ENCODE measurements at regions not wholly inside any gene's neighbourhood (a gene's known extent, or its start where the extent isn't known, plus 50 kb on each side); places are given as distances from the start of the nearest gene placed in this dataset.

- no peak for DNase-seq (ENCODE audit: low spot score)
- Histone ChIP-seq H3K4me1 (ENCODE audit: control insufficient read depth in 4 of 4, insufficient read depth in 4 of 4, low read length in 3 of 4) (no peaks in the 10 kb centered on the region), H3K27ac (ENCODE audit: low read depth in 1 of 2, low read length in 2 of 2) (no peak overlapping the region), H3K9ac (ENCODE audit: low read depth in 1 of 2, low read length in 2 of 2) (no peak overlapping the region), H3K27me3 (ENCODE audit: control insufficient read depth in 4 of 4, insufficient read depth in 4 of 4, low read length in 3 of 4) (peaks cover 0 to 2% (median 0%) of the 10 kb centered on the region in 4 donors), H3K36me3 (ENCODE audit: control insufficient read depth in 4 of 4, insufficient read depth in 3 of 4, low read depth in 1 of 4, low read length in 3 of 4) (no peaks in the 10 kb centered on the region), H3K9me3 (ENCODE audit: control insufficient read depth in 4 of 4, low read length in 3 of 4) (peaks cover 0 to 2% (median under 1%) of the 10 kb centered on the region in 4 donors), H3K4me3 (ENCODE audit: low read depth in 1 of 3, low read length in 3 of 3) (no peak overlapping the region)
- TF ChIP-seq NR2F2 (IDR thresholded peaks at IDR 0.05) (no peak), GABPA (IDR thresholded peaks at IDR 0.05 in 1 of 2, conservative IDR thresholded peaks at IDR 0.05 in 1 of 2) (no peak), SP1 (IDR thresholded peaks at IDR 0.05) (no peak), MAX (IDR thresholded peaks at IDR 0.05) (no peak), TAF1 (conservative IDR thresholded peaks at IDR 0.05) (no peak), FOXA1 (IDR thresholded peaks at IDR 0.05) (no peak), RXRA (IDR thresholded peaks at IDR 0.05) (no peak), JUND (IDR thresholded peaks at IDR 0.05) (no peak)
- WGBS: 85% methylated on average over 2 of the region's 2 CpGs
Measured at GRCh38 chr7:67947191-67947590, 950.6 kb downstream of the TYW1 start.

- H3K4me1 ChIP-seq (ENCODE audit: control insufficient read depth in 4 of 4, insufficient read depth in 4 of 4, low read length in 3 of 4): no peaks in the 10 kb centered on the region
- peaks cover 0 to 2% (median 0%) of the 10 kb centered on the region in 4 donors for H3K27me3 ChIP-seq (ENCODE audit: control insufficient read depth in 4 of 4, insufficient read depth in 4 of 4, low read length in 3 of 4)
- peaks cover 0 to 2% (median under 1%) of the 10 kb centered on the region in 4 donors for H3K9me3 ChIP-seq (ENCODE audit: control insufficient read depth in 4 of 4, low read length in 3 of 4)
- H3K36me3 ChIP-seq (ENCODE audit: control insufficient read depth in 4 of 4, insufficient read depth in 3 of 4, low read depth in 1 of 4, low read length in 3 of 4): no peaks in the 10 kb centered on the region
- no peak for DNase-seq (ENCODE audit: low spot score)
- H3K9ac ChIP-seq (ENCODE audit: low read depth in 1 of 2, low read length in 2 of 2): no peak overlapping the region
- H3K27ac ChIP-seq (ENCODE audit: low read depth in 1 of 2, low read length in 2 of 2): no peak overlapping the region
- no peak overlapping the region for H3K4me3 ChIP-seq (ENCODE audit: low read depth in 1 of 3, low read length in 3 of 3)
- WGBS: 89% methylated on average over 5 of the region's 5 CpGs
- TF ChIP-seq GABPA (IDR thresholded peaks at IDR 0.05 in 1 of 2, conservative IDR thresholded peaks at IDR 0.05 in 1 of 2) (no peak), ZBTB33 (IDR thresholded peaks at IDR 0.05) (no peak), HNF4A (conservative IDR thresholded peaks at IDR 0.05) (no peak), FOXA1 (IDR thresholded peaks at IDR 0.05) (no peak), RXRA (IDR thresholded peaks at IDR 0.05) (no peak)
Measured at GRCh38 chr7:67947646-67948045, 951.0 kb downstream of the TYW1 start.

- 67% methylated on average over 7 of the region's 7 CpGs for WGBS
- no peak for TF ChIP-seq FOXA2 (IDR thresholded peaks at IDR 0.05)
- TF ChIP-seq HNF4A (conservative IDR thresholded peaks at IDR 0.05): no peak
- TF ChIP-seq EGR1 (IDR thresholded peaks at IDR 0.05; ENCODE audit: low read depth in 2 of 2): no peak
- no peak for TF ChIP-seq JUND (IDR thresholded peaks at IDR 0.05)
- no peak for TF ChIP-seq HNF4G (IDR thresholded peaks at IDR 0.05)
- TF ChIP-seq GABPA (IDR thresholded peaks at IDR 0.05 in 1 of 2, conservative IDR thresholded peaks at IDR 0.05 in 1 of 2): no peak
- TF ChIP-seq RXRA (IDR thresholded peaks at IDR 0.05): no peak
- TF ChIP-seq TAF1 (conservative IDR thresholded peaks at IDR 0.05): no peak
- no peak for TF ChIP-seq FOXA1 (IDR thresholded peaks at IDR 0.05)
- TF ChIP-seq MAX (IDR thresholded peaks at IDR 0.05): no peak
Measured at GRCh38 chr7:67950321-67951083, 953.9 kb downstream of the TYW1 start.

More at GRCh38 chr7:67950321-67951083, 953.9 kb downstream of the TYW1 start:
- DNase-seq (ENCODE audit: low spot score): no peak
- H3K9me3 ChIP-seq (ENCODE audit: control insufficient read depth in 4 of 4, low read length in 3 of 4): no peaks in the 10 kb centered on the region
- peaks cover 0 to 2% (median 0%) of the 10 kb centered on the region in 4 donors for H3K27me3 ChIP-seq (ENCODE audit: control insufficient read depth in 4 of 4, insufficient read depth in 4 of 4, low read length in 3 of 4)
- no peaks in the 10 kb centered on the region for H3K4me1 ChIP-seq (ENCODE audit: control insufficient read depth in 4 of 4, insufficient read depth in 4 of 4, low read length in 3 of 4)
- no peak overlapping the region for H3K27ac ChIP-seq (ENCODE audit: low read depth in 1 of 2, low read length in 2 of 2)
- no peak overlapping the region for H3K4me3 ChIP-seq (ENCODE audit: low read depth in 1 of 3, low read length in 3 of 3)
- H3K36me3 ChIP-seq (ENCODE audit: control insufficient read depth in 4 of 4, insufficient read depth in 3 of 4, low read depth in 1 of 4, low read length in 3 of 4): no peaks in the 10 kb centered on the region
- no peak overlapping the region for H3K9ac ChIP-seq (ENCODE audit: low read depth in 1 of 2, low read length in 2 of 2)
